ENCODE measurements at regions not wholly inside any gene's neighbourhood (a gene's known extent, or its start where the extent isn't known, plus 50 kb on each side); places are given as distances from the start of the nearest gene placed in this dataset.

- Histone ChIP-seq H3K4me3 (no peak overlapping the region), H3K27me3 (no peaks in the 10 kb centered on the region), H3K9me3 (no peaks in the 10 kb centered on the region), H3K27ac (no peak overlapping the region), H3K4me1 (no peaks in the 10 kb centered on the region), H3K36me3 (no peaks in the 10 kb centered on the region)
- no peak for TF ChIP-seq CTCF (IDR thresholded peaks at IDR 0.05)
- intact Hi-C loops (cut with DNase I) = no loop called here
- no peak for DNase-seq (ENCODE audit: low spot score in 2 of 2)
Measured at GRCh38 chr11:119522609-119523008, 99.6 kb upstream of the THY1 start.

- TF ChIP-seq CTCF (IDR thresholded peaks at IDR 0.05) = no peak
- H3K36me3 ChIP-seq = no peaks in the 10 kb centered on the region
Measured at GRCh38 chr11:119521551-119521950, 98.6 kb upstream of the THY1 start.

GRCh38 chr11:119520966-119521365 lies 98.0 kb upstream of the THY1 start:
- Histone ChIP-seq H3K9me3 (no peaks in the 10 kb centered on the region), H3K36me3 (no peaks in the 10 kb centered on the region), H3K27me3 (no peaks in the 10 kb centered on the region), H3K4me1 (no peaks in the 10 kb centered on the region), H3K4me3 (no peak overlapping the region), H3K27ac (no peak overlapping the region)
- DNase-seq (ENCODE audit: low spot score in 2 of 2) = no peak
- no peak for TF ChIP-seq CTCF (IDR thresholded peaks at IDR 0.05)
- intact Hi-C loops (cut with DNase I) = no loop called here

More at GRCh38 chr11:119521551-119521950, 98.6 kb upstream of the THY1 start:
- no peak for DNase-seq (ENCODE audit: low spot score in 2 of 2)
- Histone ChIP-seq H3K4me1 (no peaks in the 10 kb centered on the region), H3K27ac (no peak overlapping the region), H3K4me3 (no peak overlapping the region), H3K9me3 (no peaks in the 10 kb centered on the region), H3K27me3 (no peaks in the 10 kb centered on the region)
- intact Hi-C loops (cut with DNase I) = no loop called here

GRCh38 chr11:119520400-119520799 lies 97.4 kb upstream of the THY1 start:
- Histone ChIP-seq H3K27ac (no peak overlapping the region), H3K36me3 (no peaks in the 10 kb centered on the region), H3K27me3 (no peaks in the 10 kb centered on the region), H3K4me3 (no peak overlapping the region), H3K4me1 (no peaks in the 10 kb centered on the region), H3K9me3 (no peaks in the 10 kb centered on the region)
- no peak for DNase-seq (ENCODE audit: low spot score in 2 of 2)
- intact Hi-C loops (cut with DNase I) = no loop called here
- TF ChIP-seq CTCF (IDR thresholded peaks at IDR 0.05) = no peak

GRCh38 chr11:119519796-119520195 lies 96.8 kb upstream of the THY1 start:
- no peak for DNase-seq (ENCODE audit: low spot score in 2 of 2)
- intact Hi-C loops (cut with DNase I) = no loop called here
- Histone ChIP-seq H3K27me3 (no peaks in the 10 kb centered on the region), H3K36me3 (no peaks in the 10 kb centered on the region), H3K4me3 (no peak overlapping the region), H3K27ac (no peak overlapping the region), H3K4me1 (no peaks in the 10 kb centered on the region), H3K9me3 (no peaks in the 10 kb centered on the region)
- TF ChIP-seq CTCF (IDR thresholded peaks at IDR 0.05) = no peak

All from ascending aorta (tissue), 2 donors.